WI38 (cell line): ENCODE measurements at regions not wholly inside any gene's neighbourhood (a gene's known extent, or its start where the extent isn't known, plus 50 kb on each side); places are given as distances from the start of the nearest gene placed in this dataset.
A peak's percentile ranks its signal among the peaks of the same experiment; 100 is the strongest.

ENCODE experiments used
- H3K4me3 ChIP-seq: 2 replicates; pipeline ENCODE4 v1.5.1; 2011; ENCODE audit warnings: low read depth, mild to moderate bottlenecking, control low read depth, low read length
- CTCF ChIP-seq: IDR thresholded peaks from 2 replicates; pipeline ENCODE4 v1.5.1; 2012; ENCODE audit warnings: low read depth, mild to moderate bottlenecking, control low read depth, low read length

DNA sequence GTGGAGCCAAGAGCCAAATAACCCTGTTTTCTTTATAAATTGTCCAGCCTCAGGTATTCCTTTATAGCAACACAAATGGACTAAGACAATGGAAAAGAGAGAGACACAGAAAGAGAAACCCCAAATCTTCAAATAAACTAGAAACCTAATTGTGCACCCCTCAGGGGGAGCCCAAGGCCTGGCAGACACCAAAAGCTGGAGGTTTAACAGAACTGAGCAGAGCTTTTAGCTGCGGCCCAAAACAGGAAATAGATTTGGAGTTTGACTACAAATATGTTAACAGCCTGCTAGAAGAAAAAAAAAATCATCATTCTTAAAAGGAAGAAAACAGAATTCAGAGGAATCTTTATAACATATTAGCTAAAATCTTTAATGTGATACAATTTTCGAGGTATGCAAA, 1135.0 kb downstream of the GATA3 start:
- no peak overlapping the region for H3K4me3 ChIP-seq
- no peak for TF ChIP-seq CTCF

DNA sequence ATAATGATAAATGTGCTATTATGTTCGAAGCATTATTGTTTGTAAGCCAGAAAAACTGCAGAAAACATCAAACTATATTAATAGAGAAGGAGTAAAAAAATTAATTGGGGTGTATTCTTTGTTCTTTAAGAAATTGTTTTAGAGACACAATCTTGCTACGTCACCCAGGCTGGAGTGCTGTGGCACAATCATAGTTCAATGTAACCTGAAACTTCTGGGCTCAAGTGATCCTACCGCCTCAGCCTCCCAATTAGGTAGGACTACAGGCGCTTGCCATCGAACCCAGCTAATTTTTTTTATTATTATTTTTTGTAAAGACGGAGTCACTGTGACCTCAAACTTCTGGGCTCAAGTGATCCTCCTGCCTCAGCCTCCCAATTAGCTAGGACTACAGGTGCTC, 1138.6 kb downstream of the GATA3 start:
- TF ChIP-seq CTCF = no peak

GRCh38 chr10:9195385-9195784, 1140.9 kb downstream of the GATA3 start:
- H3K4me3 ChIP-seq = no peak overlapping the region
- TF ChIP-seq CTCF = no peak

More for the DNA sequence above, 1138.6 kb downstream of the GATA3 start:
- H3K4me3 ChIP-seq = no peak overlapping the region

DNA sequence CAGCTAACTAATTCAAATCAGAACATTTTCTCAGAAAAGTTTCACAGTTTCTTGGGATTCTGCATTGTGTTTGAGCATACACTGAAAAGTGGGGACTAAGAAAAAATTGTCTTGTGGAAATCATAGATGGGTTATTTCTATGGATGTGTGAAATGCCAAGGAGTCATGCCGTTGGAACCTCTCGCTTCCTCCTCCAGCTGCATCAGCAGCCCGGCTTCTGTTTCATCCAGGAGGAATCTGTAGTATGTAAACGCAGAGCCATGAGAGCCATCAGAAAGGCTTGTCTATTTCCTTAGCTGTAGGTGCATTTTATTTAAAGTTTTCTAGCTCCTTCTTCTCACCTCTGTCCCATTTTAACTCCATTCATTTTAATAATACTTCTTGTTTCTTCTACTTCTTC, 1144.1 kb downstream of the GATA3 start:
- TF ChIP-seq CTCF = no peak
- no peak overlapping the region for H3K4me3 ChIP-seq

DNA sequence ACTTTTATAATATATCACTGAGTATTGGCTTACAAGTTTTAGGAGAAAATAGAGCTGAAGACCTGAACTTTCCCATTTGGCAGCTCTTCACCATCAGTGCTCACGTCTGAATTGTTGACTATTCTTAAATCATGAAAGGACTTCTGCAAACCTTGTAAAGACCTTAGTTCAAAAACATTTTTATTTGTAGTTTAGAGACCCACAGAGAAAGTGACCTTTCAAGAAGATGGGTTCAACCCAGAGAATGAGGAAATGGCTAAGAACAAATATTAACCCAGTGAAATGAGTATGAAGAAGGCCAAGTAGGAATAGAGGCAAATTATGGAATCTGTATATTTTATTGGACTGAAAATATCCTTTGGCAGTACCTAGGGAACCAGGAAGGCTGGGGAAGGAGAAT, 1151.1 kb downstream of the GATA3 start:
- no peak for TF ChIP-seq CTCF
- H3K4me3 ChIP-seq = no peak overlapping the region

GRCh38 chr10:9209105-9209798, 1154.8 kb downstream of the GATA3 start:
- no peak overlapping the region for H3K4me3 ChIP-seq
- peak; percentile 85 for TF ChIP-seq CTCF

- H3K4me3 ChIP-seq = no peak overlapping the region
- TF ChIP-seq CTCF = 0 out of 2 replicates have a peak, but pooled peaks have one; percentile 28
These were observed 1156.7 kb downstream of the GATA3 start for GRCh38 chr10:9211228-9211627.
